ENCODE measurements at regions not wholly inside any gene's neighbourhood (a gene's known extent, or its start where the extent isn't known, plus 50 kb on each side); places are given as distances from the start of the nearest gene placed in this dataset.

GRCh38 chr7:67588631-67589030 lies 592.0 kb downstream of the TYW1 start:
- TF ChIP-seq EZH2 (IDR thresholded peaks at IDR 0.05; ENCODE audit: borderline replicate concordance, low read depth, low read length, poor library complexity, severe bottlenecking) = no peak
- TF ChIP-seq CTCF (conservative IDR thresholded peaks at IDR 0.05; ENCODE audit: low read depth, low read length) = no peak

Measured in A673 (cell line).